Effector memory CD4-positive, alpha-beta T cell (primary cell): ENCODE measurements at regions not wholly inside any gene's neighbourhood (a gene's known extent, or its start where the extent isn't known, plus 50 kb on each side); places are given as distances from the start of the nearest gene placed in this dataset.
"Not testable (repeated sequence)": the region's sequence is repeated elsewhere in the genome, so short reads cannot be mapped to it uniquely, and the experiment has no call there.

Experiments used
- DNase-seq, 3 donors: peaks; one replicate each; pipeline ENCODE4 v3.0.0-alpha.2; 2020
- H3K27ac ChIP-seq: 2 replicates; pipeline ENCODE4 v1.7.0; 2013; ENCODE audit warnings: mild to moderate bottlenecking, low read length, moderate library complexity; ENCODE audit not compliant: insufficient read depth, poor library complexity, severe bottlenecking
- H3K27me3 ChIP-seq: replicated peaks from 2 replicates; pipeline ENCODE4 v1.7.0; 2013; ENCODE audit warnings: mild to moderate bottlenecking, low read length; ENCODE audit not compliant: insufficient read depth, control insufficient read depth, poor library complexity, severe bottlenecking
- H3K36me3 ChIP-seq: 2 replicates; pipeline ENCODE4 v1.7.0; 2013; ENCODE audit warnings: mild to moderate bottlenecking, low read length, moderate library complexity; ENCODE audit not compliant: control insufficient read depth, insufficient read depth
- H3K4me1 ChIP-seq: 2 replicates; pipeline ENCODE4 v1.7.0; 2013; ENCODE audit warnings: low read length, mild to moderate bottlenecking; ENCODE audit not compliant: control insufficient read depth, insufficient read depth, poor library complexity, severe bottlenecking
- H3K4me3 ChIP-seq: 2 replicates; pipeline ENCODE4 v1.7.0; 2013; ENCODE audit warnings: low read length, low read depth, mild to moderate bottlenecking; ENCODE audit not compliant: insufficient read depth, poor library complexity, severe bottlenecking
- H3K9me3 ChIP-seq: 2 replicates; pipeline ENCODE4 v1.7.0; 2013; ENCODE audit warnings: mild to moderate bottlenecking, low read length, moderate library complexity; ENCODE audit not compliant: control insufficient read depth

GRCh38 chr4:181108237-181108636 is 1135.0 kb upstream of the TENM3 start:
- Histone ChIP-seq H3K4me3 (no peak overlapping the region), H3K4me1 (no peaks in the 10 kb centered on the region), H3K27me3 (no peaks in the 10 kb centered on the region), H3K36me3 (no peaks in the 10 kb centered on the region), H3K27ac (no peak overlapping the region), H3K9me3 (no peaks in the 10 kb centered on the region)
- no peak for DNase-seq

GRCh38 chr4:181119186-181119585 is 1124.0 kb upstream of the TENM3 start:
- H3K4me1 ChIP-seq = no peaks in the 10 kb centered on the region
- H3K36me3 ChIP-seq = no peaks in the 10 kb centered on the region
- no peak for DNase-seq
- no peaks in the 10 kb centered on the region for H3K27me3 ChIP-seq
- H3K27ac ChIP-seq = no peak overlapping the region
- no peaks in the 10 kb centered on the region for H3K9me3 ChIP-seq
- no peak overlapping the region for H3K4me3 ChIP-seq

GRCh38 chr4:181121733-181122132 is 1121.5 kb upstream of the TENM3 start:
- Histone ChIP-seq H3K9me3 (no peaks in the 10 kb centered on the region), H3K27ac (no peak overlapping the region), H3K4me3 (no peak overlapping the region), H3K36me3 (no peaks in the 10 kb centered on the region), H3K4me1 (no peaks in the 10 kb centered on the region), H3K27me3 (no peaks in the 10 kb centered on the region)
- no peak for DNase-seq

- Histone ChIP-seq H3K4me3 (no peak overlapping the region), H3K27me3 (no peaks in the 10 kb centered on the region), H3K36me3 (no peaks in the 10 kb centered on the region), H3K4me1 (no peaks in the 10 kb centered on the region), H3K9me3 (peaks cover 6% of the 10 kb centered on the region), H3K27ac (no peak overlapping the region)
- no peak for DNase-seq
Measured at GRCh38 chr4:181127171-181127570, 1116.0 kb upstream of the TENM3 start.

- H3K27ac ChIP-seq, H3K4me1 ChIP-seq, H3K36me3 ChIP-seq, H3K9me3 ChIP-seq, H3K4me3 ChIP-seq, H3K27me3 ChIP-seq, DNase-seq: not testable (repeated sequence)
Measured at GRCh38 chr4:181130317-181130716, 1112.9 kb upstream of the TENM3 start.

- no peak overlapping the region for H3K27ac ChIP-seq
- H3K36me3 ChIP-seq = no peaks in the 10 kb centered on the region
- no peak for DNase-seq
- H3K9me3 ChIP-seq = no peaks in the 10 kb centered on the region
- H3K27me3 ChIP-seq = no peaks in the 10 kb centered on the region
- H3K4me1 ChIP-seq = no peaks in the 10 kb centered on the region
- no peak overlapping the region for H3K4me3 ChIP-seq
Measured at GRCh38 chr4:181137351-181137750, 1105.9 kb upstream of the TENM3 start.

- no peaks in the 10 kb centered on the region for H3K4me1 ChIP-seq
- H3K27me3 ChIP-seq = no peaks in the 10 kb centered on the region
- DNase-seq = no peak
- no peaks in the 10 kb centered on the region for H3K36me3 ChIP-seq
- H3K9me3 ChIP-seq = no peaks in the 10 kb centered on the region
- no peak overlapping the region for H3K27ac ChIP-seq
- H3K4me3 ChIP-seq = no peak overlapping the region
Measured at GRCh38 chr4:181138116-181138515, 1105.1 kb upstream of the TENM3 start.

- no peaks in the 10 kb centered on the region for H3K36me3 ChIP-seq
Measured at GRCh38 chr4:181140037-181140603, 1103.1 kb upstream of the TENM3 start.

GRCh38 chr4:181143250-181143854 is 1099.8 kb upstream of the TENM3 start:
- Histone ChIP-seq H3K27me3 (no peaks in the 10 kb centered on the region), H3K4me3 (no peak overlapping the region), H3K27ac (no peak overlapping the region), H3K36me3 (no peaks in the 10 kb centered on the region), H3K9me3 (no peaks in the 10 kb centered on the region), H3K4me1 (no peaks in the 10 kb centered on the region)
- peak; percentile 7 to 46 (median 13) for DNase-seq

More at GRCh38 chr4:181140037-181140603, 1103.1 kb upstream of the TENM3 start:
- no peaks in the 10 kb centered on the region for H3K9me3 ChIP-seq
- no peaks in the 10 kb centered on the region for H3K4me1 ChIP-seq
- DNase-seq = no peak
- H3K27me3 ChIP-seq = no peaks in the 10 kb centered on the region
- H3K4me3 ChIP-seq = no peak overlapping the region
- H3K27ac ChIP-seq = no peak overlapping the region

GRCh38 chr4:181146051-181146450 is 1097.2 kb upstream of the TENM3 start:
- Histone ChIP-seq H3K36me3 (no peaks in the 10 kb centered on the region), H3K4me3 (no peak overlapping the region), H3K9me3 (no peaks in the 10 kb centered on the region), H3K27me3 (no peaks in the 10 kb centered on the region), H3K4me1 (no peaks in the 10 kb centered on the region), H3K27ac (no peak overlapping the region)
- no peak for DNase-seq
